Stomach (tissue), 8 donors: ENCODE measurements at regions not wholly inside any gene's neighbourhood (a gene's known extent, or its start where the extent isn't known, plus 50 kb on each side); places are given as distances from the start of the nearest gene placed in this dataset.

Experiments
- DNase-seq, 2 donors: peaks; one replicate each; pipeline versions ENCODE4 v3.0.0 to v3.0.0-alpha.2; 2013 to 2019
- H3K27ac ChIP-seq, 5 donors: fragments of 200-600 bp in 4 of 5; sonication (generic) in 4 of 5; one replicate each; pipeline ENCODE4 v1.5.1; 2013 to 2019; ENCODE audit warnings: mild to moderate bottlenecking in 1 of 5, moderate library complexity in 1 of 5
- H3K27me3 ChIP-seq, 3 donors: fragments of 200-600 bp; sonication (generic); one replicate each; pipeline ENCODE4 v1.5.1; 2017 to 2019; ENCODE audit warnings: mixed run types in 1 of 3
- H3K36me3 ChIP-seq, 4 donors: fragments of 200-600 bp; sonication (generic); 1 replicate in 3 of 4; 2 replicates in 1 of 4; pipeline ENCODE4 v1.5.1; 2016 to 2019
- H3K4me1 ChIP-seq, 4 donors: fragments of 200-600 bp; sonication (generic); one replicate each; pipeline ENCODE4 v1.5.1; 2016 to 2019
- H3K4me3 ChIP-seq, 4 donors: fragments of 200-600 bp; sonication (generic) in 3 of 4; one replicate each; pipeline ENCODE4 v1.5.1; 2016 to 2019; ENCODE audit warnings: mild to moderate bottlenecking in 1 of 4
- H3K9me3 ChIP-seq, 4 donors: fragments of 200-600 bp; sonication (generic); one replicate each; pipeline ENCODE4 v1.5.1; 2016 to 2019
- EP300 ChIP-seq: sonication (generic); formaldehyde crosslinking; IDR thresholded peaks from one replicate; pipeline ENCODE4 v1.6.1; 2017; ENCODE audit warnings: antibody characterized with exemption
- POLR2A ChIP-seq, 4 donors: fragments of 450-650 bp; IDR thresholded peaks; one replicate each; pipeline ENCODE4 v1.6.1; 2016; ENCODE audit warnings: antibody characterized with exemption in 4 of 4, control low read depth in 2 of 4, mild to moderate bottlenecking in 1 of 4, moderate library complexity in 1 of 4
- POLR2AphosphoS5 ChIP-seq, 3 donors: sonication (generic); formaldehyde crosslinking; IDR thresholded peaks; one replicate each; pipeline ENCODE4 v1.6.1; 2016; ENCODE audit warnings: antibody characterized with exemption in 3 of 3
- WGBS, 5 donors: extraction: QIAGEN DNeasy Blood & Tissue Kit in 3 of 5; methylation state at CpG; one replicate each; pipeline versions ENCODE4 v1.1.5 to v1.1.7; 2013 to 2018; 5-methylcytosine and 5-hydroxymethylcytosine counted together
- intact Hi-C: fragments of 100-400 bp; cut with DNase I; formaldehyde crosslinking; loops from one replicate; pipeline ENCODE4 v1.15.1; 2023; ENCODE audit warnings: low total_unique reads
- TF ChIP-seq, protein P1 (sequence below), 7 experiments: fragments of 450-650 bp in 4 of 7; fragments of 200-600 bp in 3 of 7; sonication (generic) in 3 of 7; IDR thresholded peaks; one replicate each; pipeline ENCODE4 v1.5.1; 2016 to 2019; ENCODE audit warnings: antibody characterized with exemption in 7 of 7, control low read depth in 2 of 7, mild to moderate bottlenecking in 1 of 7
- donor health status: healthy with polysubstance abuse.
- donor health status: Bipolar disorder and iron deficiency.
- donor health status: healthy.

DNA sequence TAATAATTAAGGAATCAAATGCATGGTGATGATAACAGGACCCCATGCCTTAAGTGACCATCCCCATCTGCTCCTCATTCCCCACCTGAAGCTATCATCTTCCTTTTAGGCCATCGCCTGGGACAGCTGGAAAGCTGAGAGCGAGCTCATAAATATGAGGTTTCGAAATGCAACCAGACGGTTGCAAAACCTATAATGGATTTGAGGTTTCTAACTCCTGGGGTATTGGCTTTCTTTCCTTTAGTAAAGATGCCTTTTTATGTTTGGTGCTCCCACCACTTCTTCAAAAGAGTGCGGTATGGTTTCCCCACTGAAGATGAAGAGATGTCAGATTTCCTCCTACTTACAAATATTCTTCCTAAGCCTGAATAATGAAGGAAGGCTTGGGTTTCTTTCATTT, 1589.5 kb upstream of the PIK3C3 start:
- H3K4me3 ChIP-seq, result no peak overlapping the region
- DNase-seq, result no peak
- no peak for TF ChIP-seq POLR2AphosphoS5 (IDR thresholded peaks at IDR 0.05)
- no peak for TF ChIP-seq EP300
- TF ChIP-seq, protein P1, sequence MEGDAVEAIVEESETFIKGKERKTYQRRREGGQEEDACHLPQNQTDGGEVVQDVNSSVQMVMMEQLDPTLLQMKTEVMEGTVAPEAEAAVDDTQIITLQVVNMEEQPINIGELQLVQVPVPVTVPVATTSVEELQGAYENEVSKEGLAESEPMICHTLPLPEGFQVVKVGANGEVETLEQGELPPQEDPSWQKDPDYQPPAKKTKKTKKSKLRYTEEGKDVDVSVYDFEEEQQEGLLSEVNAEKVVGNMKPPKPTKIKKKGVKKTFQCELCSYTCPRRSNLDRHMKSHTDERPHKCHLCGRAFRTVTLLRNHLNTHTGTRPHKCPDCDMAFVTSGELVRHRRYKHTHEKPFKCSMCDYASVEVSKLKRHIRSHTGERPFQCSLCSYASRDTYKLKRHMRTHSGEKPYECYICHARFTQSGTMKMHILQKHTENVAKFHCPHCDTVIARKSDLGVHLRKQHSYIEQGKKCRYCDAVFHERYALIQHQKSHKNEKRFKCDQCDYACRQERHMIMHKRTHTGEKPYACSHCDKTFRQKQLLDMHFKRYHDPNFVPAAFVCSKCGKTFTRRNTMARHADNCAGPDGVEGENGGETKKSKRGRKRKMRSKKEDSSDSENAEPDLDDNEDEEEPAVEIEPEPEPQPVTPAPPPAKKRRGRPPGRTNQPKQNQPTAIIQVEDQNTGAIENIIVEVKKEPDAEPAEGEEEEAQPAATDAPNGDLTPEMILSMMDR (IDR thresholded peaks at IDR 0.05), result no peak
- TF ChIP-seq POLR2A (IDR thresholded peaks at IDR 0.05), result no peak
- H3K27me3 ChIP-seq, result no peaks in the 10 kb centered on the region
- no peak overlapping the region for H3K27ac ChIP-seq
- WGBS, 5 donors, result 87 to 95% (median 92%) methylated on average over 5 of the region's 5 CpGs
- no peaks in the 10 kb centered on the region for H3K4me1 ChIP-seq
- no peaks in the 10 kb centered on the region for H3K36me3 ChIP-seq
- intact Hi-C loops, result no loop called here
- H3K9me3 ChIP-seq, result no peaks in the 10 kb centered on the region

DNA sequence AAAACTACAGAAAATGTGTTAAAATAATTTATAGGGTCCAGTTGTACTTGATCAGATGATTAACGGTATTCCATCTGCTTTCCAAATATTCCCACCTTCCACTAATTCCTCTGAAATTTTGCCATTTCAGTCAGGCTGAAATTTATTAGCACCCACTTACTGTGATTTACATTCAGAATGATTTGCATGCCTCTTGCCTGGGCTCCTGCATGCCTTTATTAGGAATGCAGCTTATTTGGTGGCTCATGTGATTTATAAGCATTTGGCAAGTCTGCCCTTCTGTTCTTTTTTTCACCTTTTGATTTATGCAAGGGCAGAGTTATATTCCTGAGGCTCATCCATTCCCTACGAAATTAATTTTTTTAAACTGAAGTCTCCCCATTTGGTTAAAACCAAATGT, 1594.5 kb upstream of the PIK3C3 start:
- no peak for TF ChIP-seq POLR2A (IDR thresholded peaks at IDR 0.05)
- TF ChIP-seq, protein P1 (IDR thresholded peaks at IDR 0.05), result no peak
- Histone ChIP-seq H3K9me3 (no peaks in the 10 kb centered on the region), H3K4me1 (no peaks in the 10 kb centered on the region), H3K36me3 (no peaks in the 10 kb centered on the region), H3K4me3 (no peak overlapping the region), H3K27ac (no peak overlapping the region), H3K27me3 (no peaks in the 10 kb centered on the region)
- WGBS, 5 donors, result 72 to 91% (median 81%) methylated on average over 2 of the region's 2 CpGs
- DNase-seq, result no peak
- intact Hi-C loops, result no loop called here

DNA sequence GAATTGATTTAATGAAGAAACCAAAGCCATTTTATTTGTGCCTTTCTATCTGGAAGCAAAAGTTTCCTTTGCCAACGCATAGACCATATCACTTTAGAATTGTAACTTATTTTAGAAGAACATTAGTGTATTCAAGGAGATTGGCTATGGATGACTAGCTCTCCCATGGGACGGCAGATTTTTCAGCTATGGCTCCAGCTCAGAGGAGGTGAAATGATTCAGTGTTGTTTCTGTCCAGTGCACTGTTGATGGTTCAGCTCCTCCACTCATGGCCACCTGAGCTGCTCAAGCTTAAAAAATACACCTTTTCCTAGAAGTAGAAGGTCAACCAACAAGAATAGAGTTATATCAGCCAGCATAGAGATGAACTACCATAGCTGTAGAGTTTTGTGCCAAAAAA, 1597.5 kb upstream of the PIK3C3 start:
- WGBS, 5 donors, result 81 to 96% (median 91%) methylated on average over 2 of the region's 2 CpGs
- no peak for TF ChIP-seq POLR2AphosphoS5 (IDR thresholded peaks at IDR 0.05)
- no peak for TF ChIP-seq EP300
- TF ChIP-seq, protein P1 (IDR thresholded peaks at IDR 0.05), result no peak
- no peak for TF ChIP-seq POLR2A (IDR thresholded peaks at IDR 0.05)
- Histone ChIP-seq H3K27me3 (no peaks in the 10 kb centered on the region), H3K36me3 (no peaks in the 10 kb centered on the region), H3K4me1 (no peaks in the 10 kb centered on the region), H3K9me3 (no peaks in the 10 kb centered on the region), H3K27ac (no peak overlapping the region), H3K4me3 (no peak overlapping the region)
- intact Hi-C loops, result no loop called here
- DNase-seq, result no peak

DNA sequence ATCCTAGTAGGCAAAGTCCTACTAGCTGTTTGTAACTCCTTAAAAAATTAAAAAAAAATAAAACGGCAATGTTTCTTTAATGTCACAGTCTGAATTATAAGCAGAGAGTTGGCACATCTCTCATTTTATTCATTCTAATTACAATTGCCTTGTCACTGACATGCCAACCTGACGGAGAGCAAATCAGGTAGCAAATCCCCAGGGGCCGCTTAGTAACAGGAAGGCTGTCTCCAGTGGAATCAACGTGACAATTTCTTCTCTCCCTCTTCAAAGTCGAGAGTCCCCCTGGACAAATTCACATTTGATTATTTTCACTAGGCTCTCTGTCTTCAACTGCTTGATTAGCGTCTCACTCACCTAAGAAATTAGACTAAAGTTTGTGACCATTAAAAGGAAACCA, 1598.9 kb upstream of the PIK3C3 start:
- Histone ChIP-seq H3K27ac (no peak overlapping the region), H3K4me1 (no peaks in the 10 kb centered on the region), H3K4me3 (no peak overlapping the region), H3K27me3 (no peaks in the 10 kb centered on the region), H3K36me3 (no peaks in the 10 kb centered on the region), H3K9me3 (no peaks in the 10 kb centered on the region)
- intact Hi-C loops, result no loop called here
- TF ChIP-seq POLR2AphosphoS5 (IDR thresholded peaks at IDR 0.05) (no peak), POLR2A (IDR thresholded peaks at IDR 0.05) (no peak), EP300 (no peak)
- TF ChIP-seq, protein P1 (IDR thresholded peaks at IDR 0.05), result no peak
- 69 to 87% (median 76%) methylated on average over 6 of the region's 6 CpGs for WGBS, 5 donors
- DNase-seq, result no peak
